Ramos (cell line): ENCODE measurements at regions not wholly inside any gene's neighbourhood (a gene's known extent, or its start where the extent isn't known, plus 50 kb on each side); places are given as distances from the start of the nearest gene placed in this dataset.

Source experiments
- in situ Hi-C: fragments of 300-500 bp; cut with MboI; formaldehyde crosslinking; loops from one replicate; pipeline ENCODE4 v1.14.3; 2022; ENCODE audit warnings: low sequenced_read_pairs; ENCODE audit not compliant: unreplicated experiment

DNA sequence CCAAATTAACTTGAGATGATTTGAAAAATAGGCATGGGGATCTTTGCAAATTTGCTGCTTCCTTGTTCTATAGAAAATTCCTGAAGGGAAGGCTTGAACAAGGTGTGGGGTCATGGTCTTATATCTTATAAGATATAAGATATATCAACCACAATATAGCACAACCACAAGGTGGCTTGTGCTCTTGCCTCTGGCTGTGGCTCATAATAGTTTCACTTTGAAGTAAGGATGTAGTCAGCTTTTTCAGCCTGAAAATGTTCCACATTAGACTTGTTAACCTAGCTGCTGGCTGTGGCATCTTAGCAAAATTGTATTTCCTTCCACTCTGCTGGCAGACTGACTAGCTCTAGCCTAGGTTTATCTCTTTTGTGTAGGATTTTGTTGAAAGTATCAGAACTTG, 169.7 kb downstream of the KLF5 start:
- in situ Hi-C loops, result no loop called here

DNA sequence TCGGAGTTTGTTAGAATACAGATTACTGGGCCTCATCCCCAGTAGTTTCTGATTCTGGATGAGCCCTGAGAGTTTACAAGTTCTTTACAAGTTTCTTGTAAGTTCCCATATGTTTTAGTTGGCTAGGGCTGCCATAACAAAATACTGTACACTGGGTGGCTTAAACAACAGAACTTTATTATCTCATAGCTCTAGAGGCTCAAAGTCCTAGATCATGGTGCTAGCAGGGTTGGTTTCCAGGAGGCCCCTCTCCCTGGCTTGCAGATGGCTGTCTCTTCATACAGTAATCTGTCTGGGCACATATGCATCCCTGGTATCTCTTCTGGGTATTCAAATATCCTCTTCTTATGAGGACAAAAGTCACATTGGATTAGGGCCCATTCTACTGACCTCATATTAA, 167.2 kb downstream of the KLF5 start:
- in situ Hi-C loops, result no loop called here

DNA sequence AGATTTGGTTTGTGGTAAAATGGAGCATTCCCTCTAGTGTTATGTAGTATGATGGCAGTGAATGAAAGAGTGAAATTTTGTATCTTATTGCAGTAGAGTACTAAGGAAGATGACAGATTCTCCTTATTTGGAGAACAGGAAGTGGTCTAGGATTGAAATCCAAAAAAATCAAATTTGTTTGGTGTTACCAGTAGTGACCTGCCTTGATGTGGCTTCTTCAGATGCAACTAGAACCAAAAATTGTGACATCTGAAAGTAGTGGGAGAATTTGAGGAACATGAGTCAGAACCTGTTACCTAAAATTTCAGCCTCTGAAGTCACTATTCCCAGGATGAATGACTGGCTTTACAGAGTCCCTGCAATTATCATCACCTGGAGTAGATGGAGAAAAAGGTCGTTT, 165.9 kb downstream of the KLF5 start:
- in situ Hi-C loops, result no loop called here

DNA sequence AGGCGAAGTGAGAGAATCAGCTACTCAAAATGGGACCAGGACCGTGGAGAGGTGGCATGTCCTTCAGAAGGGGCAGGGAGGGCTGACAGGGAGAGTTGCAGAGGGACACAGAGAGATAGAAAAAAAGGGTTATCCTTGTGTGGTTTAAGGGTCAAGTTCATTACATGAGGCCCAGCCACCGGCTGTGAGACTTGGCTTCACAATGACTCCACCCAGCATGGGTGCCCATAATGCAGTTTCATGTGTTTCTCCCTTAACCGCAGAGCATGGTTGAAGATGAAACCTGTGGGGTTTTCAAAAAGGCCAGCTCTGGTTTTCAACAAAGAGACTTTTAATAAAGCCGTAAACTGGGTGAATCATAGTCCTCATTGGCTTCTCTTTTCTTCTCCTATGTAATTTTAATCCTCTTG, 164.6 kb downstream of the KLF5 start:
- in situ Hi-C loops, result no loop called here

DNA sequence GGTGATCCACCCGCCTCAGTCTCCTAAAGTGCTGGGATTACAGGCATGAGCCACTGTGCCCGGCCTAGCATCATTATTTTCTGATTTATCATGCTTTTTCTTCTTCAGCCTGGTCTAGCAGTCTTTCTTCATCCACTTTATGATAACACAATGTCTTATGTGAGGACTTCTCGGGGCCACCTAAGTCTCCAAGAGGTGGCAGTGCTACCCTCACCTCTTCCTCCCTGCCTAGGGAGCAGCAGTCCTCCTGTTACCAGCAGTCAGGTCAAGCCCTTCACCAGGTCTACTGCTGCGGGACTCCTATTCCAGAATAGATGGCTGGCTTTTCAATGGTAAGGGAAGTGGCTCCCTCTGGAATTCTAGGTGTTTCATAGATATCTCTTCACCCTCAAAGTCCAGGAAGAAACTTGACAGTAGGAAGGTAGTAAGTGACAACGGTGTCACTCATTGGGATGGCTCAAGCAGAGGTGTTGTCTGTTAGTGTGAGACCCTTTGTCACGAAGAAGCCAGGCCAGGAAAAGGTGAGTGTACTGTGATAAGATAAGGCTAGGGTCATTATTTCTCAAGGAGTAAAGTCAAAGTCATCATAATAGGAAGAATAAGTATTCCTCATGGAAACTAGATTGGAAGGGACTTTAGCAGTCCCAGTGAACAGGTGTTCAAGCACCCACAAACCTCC, 164.0 kb downstream of the KLF5 start:
- in situ Hi-C loops, result no loop called here

GRCh38 chr13:73220966-73221720, 162.3 kb downstream of the KLF5 start:
- in situ Hi-C loops, result no loop called here

- in situ Hi-C loops, result no loop called here
Observed at GRCh38 chr13:73218181-73218580, 159.4 kb downstream of the KLF5 start.

GRCh38 chr13:73216381-73216831, 157.6 kb downstream of the KLF5 start:
- in situ Hi-C loops, result no loop called here

DNA sequence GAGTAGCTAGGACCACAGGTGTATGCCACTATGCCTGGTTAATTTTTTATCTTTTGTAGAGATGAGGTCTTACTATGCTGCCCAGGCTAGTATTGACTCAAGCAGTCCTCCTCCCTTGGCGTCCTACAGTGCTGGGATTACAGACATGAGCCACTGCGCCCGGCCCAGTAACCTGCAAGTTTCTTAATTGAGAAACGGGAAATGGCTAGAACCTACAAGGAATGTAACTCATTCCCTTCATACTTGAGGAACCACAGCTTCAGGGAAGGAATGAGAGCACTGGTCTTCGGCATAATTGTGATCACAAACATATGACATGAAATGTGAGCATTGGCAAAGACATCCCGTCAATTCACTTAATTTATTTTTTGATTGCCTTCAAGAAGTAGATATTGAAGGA, 157.0 kb downstream of the KLF5 start:
- in situ Hi-C loops, result no loop called here

DNA sequence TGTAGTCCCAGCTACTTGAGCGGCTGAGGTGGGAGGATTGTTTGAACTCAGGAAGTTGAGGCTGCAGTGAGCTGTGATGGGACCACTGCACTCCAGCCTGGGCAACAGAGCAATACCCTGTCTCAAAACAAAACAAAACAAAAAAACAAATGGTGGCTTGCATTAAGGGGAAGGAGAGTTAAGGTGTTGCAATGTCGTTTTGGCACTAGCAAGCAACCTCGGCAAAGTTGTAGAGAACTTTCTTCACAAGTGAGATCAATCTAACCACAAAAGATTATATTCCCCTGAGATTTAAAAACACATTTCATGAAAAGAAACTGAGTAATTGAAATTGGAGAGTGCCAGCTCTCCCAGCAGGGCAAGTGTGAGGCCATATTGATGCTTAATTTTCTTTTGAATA, 153.7 kb downstream of the KLF5 start:
- in situ Hi-C loops, result no loop called here

DNA sequence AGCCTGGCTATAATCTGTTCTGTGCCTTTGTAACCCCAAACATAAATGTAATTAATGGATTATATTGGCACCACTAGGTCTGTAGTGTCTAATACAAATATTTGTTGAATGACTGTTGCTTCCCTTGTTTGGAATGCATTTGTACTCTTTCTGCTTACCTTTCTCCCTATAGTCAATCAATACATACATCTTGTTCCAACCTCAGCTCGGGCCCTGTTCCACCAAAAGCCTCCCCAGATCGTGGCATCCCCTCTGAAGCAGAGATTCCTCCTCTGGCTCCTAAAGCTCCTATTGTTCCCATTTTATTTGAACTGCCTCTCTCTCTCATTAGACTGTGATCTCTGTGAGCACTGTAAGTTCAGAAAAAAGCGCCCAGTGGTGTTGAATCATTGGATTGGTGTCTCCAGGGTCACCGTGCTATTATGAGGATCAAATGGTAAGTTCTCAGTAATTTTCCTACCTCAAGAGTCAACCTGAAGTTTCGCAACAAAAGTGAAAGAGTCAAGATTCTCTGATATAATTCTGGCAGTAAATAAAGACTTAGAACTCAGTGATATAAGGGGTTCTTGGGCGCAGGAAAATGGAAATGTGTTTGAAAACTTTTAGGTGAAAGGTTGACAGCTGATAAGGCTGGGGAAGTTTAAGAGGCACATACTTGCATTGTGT, 151.5 kb downstream of the KLF5 start:
- in situ Hi-C loops, result no loop called here

DNA sequence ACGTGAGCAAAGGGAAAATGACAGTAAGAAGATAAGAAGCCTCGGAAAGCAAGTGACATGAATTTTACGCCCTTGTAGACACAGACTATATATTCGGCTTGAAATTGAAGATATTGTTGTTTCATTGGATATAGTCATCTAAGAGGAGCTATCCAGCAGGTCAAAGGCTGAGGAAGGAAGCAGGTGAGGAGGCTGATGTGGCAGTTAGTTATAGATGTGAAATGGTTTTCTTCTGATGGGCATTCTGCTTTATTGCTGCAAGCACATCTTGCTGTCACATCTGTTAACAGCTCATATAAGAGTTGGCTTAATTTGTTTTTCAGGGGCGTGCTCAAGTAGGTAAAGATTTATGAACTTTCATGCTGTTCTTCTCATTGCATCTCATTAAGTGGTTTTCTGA, 146.1 kb downstream of the KLF5 start:
- in situ Hi-C loops, result no loop called here

GRCh38 chr13:73201626-73202025, 142.8 kb downstream of the KLF5 start:
- in situ Hi-C loops, result no loop called here

GRCh38 chr13:73198991-73199411, 140.2 kb downstream of the KLF5 start:
- in situ Hi-C loops, result no loop called here

DNA sequence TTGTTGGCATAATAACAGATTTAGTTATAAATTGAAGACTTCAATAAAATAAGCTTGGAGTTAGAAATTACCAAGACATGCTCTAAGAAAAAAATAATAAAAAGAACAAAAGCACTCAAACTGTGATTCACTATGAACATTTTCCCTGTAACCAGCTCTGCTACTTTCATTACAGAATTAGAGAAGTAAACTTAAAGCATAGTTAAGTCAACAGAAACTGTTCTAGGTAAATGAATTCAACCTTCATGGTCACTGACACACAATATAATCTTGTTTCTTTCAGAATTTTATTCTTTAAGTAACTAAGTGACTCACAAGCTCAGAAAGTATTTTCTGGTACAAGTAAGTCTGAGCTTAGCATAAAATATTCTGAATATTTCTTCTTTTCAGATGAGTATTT, 136.3 kb downstream of the KLF5 start:
- in situ Hi-C loops, result no loop called here

- in situ Hi-C loops, result no loop called here
Observed at GRCh38 chr13:73194310-73194709, 135.5 kb downstream of the KLF5 start.

- in situ Hi-C loops, result no loop called here
Observed at GRCh38 chr13:73193554-73193953, 134.7 kb downstream of the KLF5 start.

DNA sequence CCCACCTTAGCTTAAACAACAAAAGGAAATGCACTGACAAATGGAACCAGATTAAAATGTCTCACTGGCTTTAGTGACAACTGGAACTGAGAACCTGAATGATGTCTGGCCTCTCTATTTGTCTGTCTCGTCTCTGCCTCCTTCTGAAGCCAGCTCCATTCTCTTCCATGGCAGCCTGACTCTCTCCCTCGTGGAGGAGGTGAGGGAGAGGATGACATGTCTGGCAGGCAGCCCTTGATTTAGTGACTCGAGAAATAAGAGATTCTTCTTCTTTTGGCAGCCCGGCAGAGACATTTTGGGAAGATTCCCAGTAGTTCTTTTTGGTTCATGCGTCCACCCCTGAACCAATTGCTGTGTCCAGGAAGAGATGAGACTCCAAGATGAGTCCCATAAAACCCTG, 131.7 kb downstream of the KLF5 start:
- in situ Hi-C loops, result no loop called here

DNA sequence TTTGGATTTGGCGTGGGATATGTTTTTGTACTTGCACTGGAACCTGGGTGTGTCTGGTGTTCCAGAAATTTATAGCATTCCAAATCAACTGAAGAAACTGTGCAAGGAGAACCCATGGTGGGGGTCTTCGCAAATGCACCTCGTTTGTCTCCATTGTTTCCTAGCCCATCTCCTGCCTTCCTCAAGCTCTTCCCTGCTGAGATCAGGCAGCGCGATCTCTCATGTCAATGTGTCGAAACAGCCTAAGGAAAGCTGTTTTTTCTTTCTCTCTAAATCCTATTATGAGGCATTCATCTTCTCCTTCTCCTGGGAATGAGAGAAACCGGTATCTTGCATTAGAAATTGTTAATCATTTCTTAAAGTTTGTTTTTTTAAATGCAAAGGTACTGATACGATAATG, 131.0 kb downstream of the KLF5 start:
- in situ Hi-C loops, result no loop called here

DNA sequence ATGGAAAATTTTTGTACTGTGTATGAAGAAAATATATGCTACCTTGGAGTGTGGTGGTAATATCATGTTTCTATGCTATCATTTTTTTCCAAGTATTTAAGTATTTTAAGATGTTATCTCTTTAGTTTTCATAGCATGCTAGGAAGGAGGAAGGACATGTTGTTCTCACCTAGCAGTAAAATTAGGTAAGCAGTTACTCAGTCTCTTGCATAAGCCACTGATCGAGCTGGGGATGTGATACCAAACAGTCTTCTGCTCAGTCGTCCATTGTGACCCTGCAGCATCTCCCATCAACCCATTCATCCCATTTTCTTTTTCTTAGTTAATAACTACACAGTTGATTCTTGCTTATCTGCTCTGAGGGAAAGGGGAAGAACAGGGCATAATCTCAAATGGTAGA, 130.6 kb downstream of the KLF5 start:
- in situ Hi-C loops, result no loop called here

DNA sequence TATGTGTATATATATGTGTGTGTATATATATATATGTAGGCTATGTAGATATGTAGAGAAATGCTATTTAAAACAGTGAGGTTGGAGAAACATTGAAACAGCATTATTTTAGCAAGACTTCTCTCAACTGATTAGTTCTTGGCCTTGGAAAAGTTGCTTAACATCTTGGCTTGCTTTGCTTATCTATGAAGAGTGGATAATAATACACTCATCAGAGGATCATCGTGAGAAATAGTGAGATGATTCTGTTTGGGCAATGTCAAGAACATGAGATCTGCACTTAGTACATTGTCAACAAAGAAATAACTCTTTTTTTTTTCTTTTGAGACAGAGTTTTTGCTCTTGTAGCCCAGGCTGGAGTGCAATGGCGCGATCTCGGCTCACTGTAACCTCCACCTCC, 128.3 kb downstream of the KLF5 start:
- in situ Hi-C loops, result no loop called here
